H9 (cell line): ENCODE measurements at regions not wholly inside any gene's neighbourhood (a gene's known extent, or its start where the extent isn't known, plus 50 kb on each side); places are given as distances from the start of the nearest gene placed in this dataset.

Experiments
- DNase-seq: peaks from one replicate; pipeline ENCODE4 v3.0.0-alpha.2; 2017
- H2AFZ ChIP-seq: one replicate; pipeline ENCODE4 v1.6.1; 2013; ENCODE audit warnings: mild to moderate bottlenecking, low read length, control low read depth, moderate library complexity
- H2AK5ac ChIP-seq: 2 replicates; pipeline ENCODE4 v1.6.1; 2013; ENCODE audit warnings: low read length, control low read depth, mixed read lengths; ENCODE audit not compliant: insufficient read length
- H2BK120ac ChIP-seq: one replicate; pipeline ENCODE4 v1.6.1; 2013; ENCODE audit warnings: low read depth, mild to moderate bottlenecking, low read length, control low read depth, inconsistent platforms; ENCODE audit not compliant: poor library complexity, severe bottlenecking
- H2BK12ac ChIP-seq: 2 replicates; pipeline ENCODE4 v1.6.1; 2013; ENCODE audit warnings: low read length, control low read depth, mixed read lengths, low read depth; ENCODE audit not compliant: insufficient read length
- H2BK15ac ChIP-seq: 2 replicates; pipeline ENCODE4 v1.6.1; 2013; ENCODE audit warnings: low read depth, low read length, control low read depth
- H2BK20ac ChIP-seq: one replicate; pipeline ENCODE4 v1.6.1; 2013; ENCODE audit warnings: low read depth, mild to moderate bottlenecking, low read length, control low read depth, inconsistent platforms; ENCODE audit not compliant: poor library complexity, severe bottlenecking
- H2BK5ac ChIP-seq: 2 replicates; pipeline ENCODE4 v1.6.1; 2013; ENCODE audit warnings: low read length, control low read depth, mixed read lengths; ENCODE audit not compliant: insufficient read length
- H3K14ac ChIP-seq: 2 replicates; pipeline ENCODE4 v1.6.1; 2013; ENCODE audit warnings: low read length, control low read depth; ENCODE audit not compliant: insufficient read depth
- H3K18ac ChIP-seq: 2 replicates; pipeline ENCODE4 v1.6.1; 2013; ENCODE audit warnings: low read depth, mild to moderate bottlenecking, mixed read lengths, low read length, control low read depth; ENCODE audit not compliant: insufficient read length
- H3K23ac ChIP-seq: 2 replicates; pipeline ENCODE4 v1.6.1; 2013; ENCODE audit warnings: low read length, control low read depth, mixed read lengths, low read depth; ENCODE audit not compliant: insufficient read length
- H3K23me2 ChIP-seq: 2 replicates; pipeline ENCODE4 v1.6.1; 2013; ENCODE audit warnings: low read depth, mild to moderate bottlenecking, mixed read lengths, low read length, control low read depth; ENCODE audit not compliant: insufficient read length, poor library complexity, severe bottlenecking
- H3K27ac ChIP-seq: 2 replicates; pipeline ENCODE4 v1.5.1; 2013; ENCODE audit warnings: low read length, control low read depth, mixed read lengths, low read depth; ENCODE audit not compliant: insufficient read length
- H3K27me3 ChIP-seq: 2 replicates; pipeline ENCODE4 v1.6.1; 2013; ENCODE audit warnings: low read length, control low read depth, inconsistent platforms; ENCODE audit not compliant: insufficient read depth
- H3K4ac ChIP-seq: 2 replicates; pipeline ENCODE4 v1.6.1; 2013; ENCODE audit warnings: low read depth, mild to moderate bottlenecking, control low read depth, inconsistent platforms, low read length, moderate library complexity
- H3K4me1 ChIP-seq: 2 replicates; pipeline ENCODE4 v1.6.1; 2013; ENCODE audit warnings: low read length, control low read depth, inconsistent platforms; ENCODE audit not compliant: insufficient read depth
- H3K4me2 ChIP-seq: 2 replicates; pipeline ENCODE4 v1.6.1; 2013; ENCODE audit warnings: low read length, control low read depth, mixed read lengths; ENCODE audit not compliant: insufficient read length, insufficient read depth
- H3K56ac ChIP-seq: 2 replicates; pipeline ENCODE4 v1.6.1; 2013; ENCODE audit warnings: low read depth, mild to moderate bottlenecking, mixed read lengths, low read length, control low read depth; ENCODE audit not compliant: insufficient read length
- H3K79me1 ChIP-seq: 2 replicates; pipeline ENCODE4 v1.6.1; 2013; ENCODE audit warnings: low read depth, mild to moderate bottlenecking, moderate library complexity, low read length, control low read depth, inconsistent platforms; ENCODE audit not compliant: insufficient read depth, poor library complexity, severe bottlenecking
- H3K79me2 ChIP-seq: 2 replicates; pipeline ENCODE4 v1.6.1; 2013; ENCODE audit warnings: low read length, control low read depth, inconsistent platforms; ENCODE audit not compliant: insufficient read depth
- H3K9ac ChIP-seq: 2 replicates; pipeline ENCODE4 v1.6.1; 2013; ENCODE audit warnings: low read length, control low read depth, mixed read lengths; ENCODE audit not compliant: insufficient read length; ENCODE audit errors: extremely low read depth
- H3K9me3 ChIP-seq: one replicate; pipeline ENCODE4 v1.6.1; 2013; ENCODE audit warnings: low read depth, low read length, inconsistent platforms; ENCODE audit not compliant: control insufficient read depth
- H3T11ph ChIP-seq: one replicate; pipeline ENCODE4 v1.6.1; 2013; ENCODE audit warnings: mild to moderate bottlenecking, low read length, control low read depth, inconsistent platforms
- H4K20me1 ChIP-seq: one replicate; pipeline ENCODE4 v1.6.1; 2013; ENCODE audit not compliant: control insufficient read depth, insufficient read length, insufficient read depth
- H4K5ac ChIP-seq: 2 replicates; pipeline ENCODE4 v1.6.1; 2013; ENCODE audit warnings: low read depth, mild to moderate bottlenecking, mixed read lengths, low read length, control low read depth; ENCODE audit not compliant: insufficient read length
- H4K8ac ChIP-seq: replicated peaks from 2 replicates; pipeline ENCODE4 v1.6.1; 2013; ENCODE audit warnings: low read length, control low read depth, mixed read lengths, low read depth; ENCODE audit not compliant: insufficient read length
- H4K91ac ChIP-seq: 2 replicates; pipeline ENCODE4 v1.6.1; 2013; ENCODE audit warnings: low read depth, mild to moderate bottlenecking, moderate library complexity, mixed read lengths, low read length, control low read depth; ENCODE audit not compliant: insufficient read length
- H3K27ac Mint-ChIP-seq, 3 experiments: 2 replicates in 2 of 3; 3 replicates in 1 of 3; pipeline ENCODE4 v1.8.0; 2020 to 2021; ENCODE audit warnings: mixed read lengths in 3 of 3, mild to moderate bottlenecking in 1 of 3, moderate library complexity in 1 of 3
- H3K27me3 Mint-ChIP-seq: 2 replicates; pipeline ENCODE4 v1.8.0; 2021; ENCODE audit warnings: low read depth, mild to moderate bottlenecking, moderate library complexity, mixed read lengths
- H3K36me3 Mint-ChIP-seq, 3 experiments: 2 replicates in 2 of 3; 3 replicates in 1 of 3; pipeline ENCODE4 v1.8.0; 2020 to 2021; ENCODE audit warnings: low read depth in 3 of 3, mixed read lengths in 3 of 3; ENCODE audit not compliant: insufficient read depth in 1 of 3
- H3K4me1 Mint-ChIP-seq, 2 experiments: 2 replicates each; pipeline ENCODE4 v1.8.0; 2020; ENCODE audit warnings: mixed read lengths in 2 of 2
- H3K4me3 Mint-ChIP-seq, 2 experiments: 2 replicates in 1 of 2; 3 replicates in 1 of 2; pipeline ENCODE4 v1.8.0; 2020 to 2021; ENCODE audit warnings: mild to moderate bottlenecking in 2 of 2, mixed read lengths in 2 of 2, moderate library complexity in 1 of 2
- H3K9me3 Mint-ChIP-seq, 2 experiments: 2 replicates in 1 of 2; 3 replicates in 1 of 2; pipeline ENCODE4 v1.8.0; 2020; ENCODE audit warnings: mild to moderate bottlenecking in 2 of 2, mixed read lengths in 2 of 2, moderate library complexity in 1 of 2
- WGBS: extraction: QIAGEN DNeasy Blood & Tissue Kit; methylation state at CpG from one replicate; pipeline ENCODE4 v1.1.7; 2013; ENCODE audit warnings: missing lambda C conversion rate, low lambda C conversion rate, mixed read lengths; ENCODE audit not compliant: insufficient read length; ENCODE audit errors: extremely low coverage; 5-methylcytosine and 5-hydroxymethylcytosine counted together
- TF ChIP-seq, protein P1 (sequence below): fragments of 200-600 bp; sonication (generic); conservative IDR thresholded peaks from 3 replicates; pipeline ENCODE4 v1.8.0; 2021; ENCODE audit warnings: antibody characterized with exemption, mild to moderate bottlenecking

- DNase-seq, result no peak
- Histone ChIP-seq H3K27ac (no peak overlapping the region), H3K23me2 (no peaks in the 10 kb centered on the region), H3K27me3 (no peaks in the 10 kb centered on the region), H3K79me2 (no peaks in the 10 kb centered on the region), H3K4ac (no peak overlapping the region), H3K18ac (no peak overlapping the region), H2BK5ac (no peak overlapping the region), H2AFZ (no peak overlapping the region), H3K9ac (no peak overlapping the region), H2AK5ac (no peak overlapping the region), H2BK12ac (no peak overlapping the region), H2BK15ac (no peak overlapping the region), H3K14ac (no peak overlapping the region), H4K20me1 (no peaks in the 10 kb centered on the region), H3K9me3 (no peaks in the 10 kb centered on the region), H3T11ph (no peak overlapping the region), H2BK20ac (no peak overlapping the region), H3K79me1 (no peaks in the 10 kb centered on the region), H4K91ac (no peak overlapping the region), H4K8ac (no peak overlapping the region), H3K4me2 (no peak overlapping the region), H3K56ac (no peak overlapping the region), H2BK120ac (no peak overlapping the region), H3K4me1 (peaks cover 12% of the 10 kb centered on the region; the same call in 1 of the 2 replicates), H4K5ac (no peak overlapping the region), H3K23ac (no peak overlapping the region)
- TF ChIP-seq, protein P1, sequence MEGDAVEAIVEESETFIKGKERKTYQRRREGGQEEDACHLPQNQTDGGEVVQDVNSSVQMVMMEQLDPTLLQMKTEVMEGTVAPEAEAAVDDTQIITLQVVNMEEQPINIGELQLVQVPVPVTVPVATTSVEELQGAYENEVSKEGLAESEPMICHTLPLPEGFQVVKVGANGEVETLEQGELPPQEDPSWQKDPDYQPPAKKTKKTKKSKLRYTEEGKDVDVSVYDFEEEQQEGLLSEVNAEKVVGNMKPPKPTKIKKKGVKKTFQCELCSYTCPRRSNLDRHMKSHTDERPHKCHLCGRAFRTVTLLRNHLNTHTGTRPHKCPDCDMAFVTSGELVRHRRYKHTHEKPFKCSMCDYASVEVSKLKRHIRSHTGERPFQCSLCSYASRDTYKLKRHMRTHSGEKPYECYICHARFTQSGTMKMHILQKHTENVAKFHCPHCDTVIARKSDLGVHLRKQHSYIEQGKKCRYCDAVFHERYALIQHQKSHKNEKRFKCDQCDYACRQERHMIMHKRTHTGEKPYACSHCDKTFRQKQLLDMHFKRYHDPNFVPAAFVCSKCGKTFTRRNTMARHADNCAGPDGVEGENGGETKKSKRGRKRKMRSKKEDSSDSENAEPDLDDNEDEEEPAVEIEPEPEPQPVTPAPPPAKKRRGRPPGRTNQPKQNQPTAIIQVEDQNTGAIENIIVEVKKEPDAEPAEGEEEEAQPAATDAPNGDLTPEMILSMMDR, result no peak
- no peaks in the 10 kb centered on the region for H3K9me3 Mint-ChIP-seq
- peaks cover 33 to 36% of the 10 kb centered on the region in 2 experiments for H3K4me1 Mint-ChIP-seq
- H3K27ac Mint-ChIP-seq, result no peak overlapping the region
- H3K27me3 Mint-ChIP-seq, result 0 out of 2 replicates have a peak, but pooled peaks cover 3% of the 10 kb centered on the region
- H3K4me3 Mint-ChIP-seq, result no peak overlapping the region
- no peaks in the 10 kb centered on the region for H3K36me3 Mint-ChIP-seq
- WGBS, result no CpG with 5 or more reads among the region's 2 CpGs
Measured at GRCh38 chr4:159027535-159027934, 75.3 kb upstream of the RAPGEF2 start.
